ENCODE measurements at regions not wholly inside any gene's neighbourhood (a gene's known extent, or its start where the extent isn't known, plus 50 kb on each side); places are given as distances from the start of the nearest gene placed in this dataset.

DNA sequence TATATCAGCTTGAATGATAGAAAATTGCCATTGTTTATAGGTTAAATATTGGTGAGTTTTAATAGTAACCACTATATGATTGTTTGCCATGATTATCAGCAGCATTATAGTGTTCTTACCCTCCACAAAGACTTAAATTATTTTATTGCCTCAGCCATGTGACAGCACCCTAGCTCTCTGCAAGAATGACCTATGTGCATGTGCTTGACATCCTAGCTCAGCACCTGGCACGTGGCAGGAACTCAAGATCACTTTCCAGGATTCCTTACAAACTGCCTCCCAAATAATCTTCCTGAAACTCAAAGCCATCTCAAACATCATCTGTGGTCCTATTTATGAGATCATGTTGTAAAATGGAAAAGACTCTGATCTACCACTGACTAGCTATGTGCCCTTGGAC, 68.1 kb upstream of the ANKRD30A start:
- TF ChIP-seq, protein P1, sequence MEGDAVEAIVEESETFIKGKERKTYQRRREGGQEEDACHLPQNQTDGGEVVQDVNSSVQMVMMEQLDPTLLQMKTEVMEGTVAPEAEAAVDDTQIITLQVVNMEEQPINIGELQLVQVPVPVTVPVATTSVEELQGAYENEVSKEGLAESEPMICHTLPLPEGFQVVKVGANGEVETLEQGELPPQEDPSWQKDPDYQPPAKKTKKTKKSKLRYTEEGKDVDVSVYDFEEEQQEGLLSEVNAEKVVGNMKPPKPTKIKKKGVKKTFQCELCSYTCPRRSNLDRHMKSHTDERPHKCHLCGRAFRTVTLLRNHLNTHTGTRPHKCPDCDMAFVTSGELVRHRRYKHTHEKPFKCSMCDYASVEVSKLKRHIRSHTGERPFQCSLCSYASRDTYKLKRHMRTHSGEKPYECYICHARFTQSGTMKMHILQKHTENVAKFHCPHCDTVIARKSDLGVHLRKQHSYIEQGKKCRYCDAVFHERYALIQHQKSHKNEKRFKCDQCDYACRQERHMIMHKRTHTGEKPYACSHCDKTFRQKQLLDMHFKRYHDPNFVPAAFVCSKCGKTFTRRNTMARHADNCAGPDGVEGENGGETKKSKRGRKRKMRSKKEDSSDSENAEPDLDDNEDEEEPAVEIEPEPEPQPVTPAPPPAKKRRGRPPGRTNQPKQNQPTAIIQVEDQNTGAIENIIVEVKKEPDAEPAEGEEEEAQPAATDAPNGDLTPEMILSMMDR (IDR thresholded peaks at IDR 0.05; ENCODE audit: low read depth, low read length) = no peak
- TF ChIP-seq EZH2phosphoT487 (IDR thresholded peaks at IDR 0.05; ENCODE audit: low read depth) = no peak

Measured in OCI-LY3 (cell line).